Activated T-cell treated with anti-CD3 and anti-CD28 coated beads, Interleukin-2, amount 50 U/mL, for 4 hours (primary cell): ENCODE measurements at regions not wholly inside any gene's neighbourhood (a gene's known extent, or its start where the extent isn't known, plus 50 kb on each side); places are given as distances from the start of the nearest gene placed in this dataset.

Source experiments
- ATAC-seq, 2 donors: fragments of 200-7000 bp; cut with Tn5 transposase; one replicate each; pipeline ENCODE4 v1.10.0; 2021
- DNase-seq: peaks from one replicate; pipeline ENCODE4 v3.0.0-alpha.2; 2020
- H3K27me3 Mint-ChIP-seq: one replicate; pipeline ENCODE4 v1.8.0; 2021; ENCODE audit warnings: low read depth, mixed read lengths
- H3K36me3 Mint-ChIP-seq: one replicate; pipeline ENCODE4 v1.8.0; 2022; ENCODE audit warnings: mixed read lengths; ENCODE audit not compliant: insufficient read depth
- H3K4me1 Mint-ChIP-seq: one replicate; pipeline ENCODE4 v1.8.0; 2021; ENCODE audit warnings: low read depth, mixed read lengths
- H3K4me3 Mint-ChIP-seq: one replicate; pipeline ENCODE4 v1.8.0; 2021; ENCODE audit warnings: mild to moderate bottlenecking, moderate library complexity, mixed read lengths
- H3K9me3 Mint-ChIP-seq: one replicate; pipeline ENCODE4 v1.8.0; 2021; ENCODE audit warnings: mixed read lengths

DNA sequence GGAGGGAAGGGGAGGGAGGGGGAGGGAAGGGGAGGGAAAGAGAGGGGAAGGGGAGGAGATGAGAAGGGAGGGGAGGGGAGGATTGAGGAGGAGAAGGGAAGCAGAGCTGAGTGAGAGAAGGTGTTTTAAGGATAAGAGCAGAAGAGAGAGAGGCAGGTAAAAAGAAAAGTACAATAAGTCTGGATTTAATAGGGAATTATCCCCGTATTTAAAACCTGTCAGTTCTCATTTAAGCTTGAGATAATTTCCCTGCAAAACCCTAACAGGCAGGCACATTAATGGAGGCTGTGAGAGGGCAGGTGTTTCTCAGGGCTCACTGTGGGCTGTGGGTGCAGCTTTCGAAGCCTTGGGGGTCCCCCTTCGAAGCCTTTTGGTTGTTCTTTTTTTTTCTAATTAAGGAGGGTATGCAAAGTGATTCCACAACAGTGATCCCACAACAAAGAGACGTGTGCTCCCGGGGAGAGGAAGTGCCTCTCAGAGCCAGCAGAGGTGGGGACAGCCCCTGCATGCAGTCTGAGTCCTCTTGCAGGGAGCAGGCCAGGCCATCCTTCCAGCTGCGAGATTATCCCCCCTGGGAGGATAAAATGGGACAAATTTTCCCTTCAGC is 317.9 kb upstream of the IRX1 start:
- Mint-ChIP-seq H3K27me3 (no peaks in the 10 kb centered on the region), H3K4me3 (no peak overlapping the region), H3K9me3 (peaks cover 4% of the 10 kb centered on the region), H3K36me3 (no peaks in the 10 kb centered on the region), H3K4me1 (no peaks in the 10 kb centered on the region)
- ATAC-seq, result peak in 1 of 2 donors; percentile 48
- no peak for DNase-seq

- Mint-ChIP-seq H3K4me3 (no peak overlapping the region), H3K4me1 (no peaks in the 10 kb centered on the region), H3K27me3 (no peaks in the 10 kb centered on the region), H3K36me3 (no peaks in the 10 kb centered on the region), H3K9me3 (peaks cover 4% of the 10 kb centered on the region)
- DNase-seq, result no peak
- no peak for ATAC-seq
Measured at GRCh38 chr5:3276896-3277295, 318.7 kb upstream of the IRX1 start.

DNA sequence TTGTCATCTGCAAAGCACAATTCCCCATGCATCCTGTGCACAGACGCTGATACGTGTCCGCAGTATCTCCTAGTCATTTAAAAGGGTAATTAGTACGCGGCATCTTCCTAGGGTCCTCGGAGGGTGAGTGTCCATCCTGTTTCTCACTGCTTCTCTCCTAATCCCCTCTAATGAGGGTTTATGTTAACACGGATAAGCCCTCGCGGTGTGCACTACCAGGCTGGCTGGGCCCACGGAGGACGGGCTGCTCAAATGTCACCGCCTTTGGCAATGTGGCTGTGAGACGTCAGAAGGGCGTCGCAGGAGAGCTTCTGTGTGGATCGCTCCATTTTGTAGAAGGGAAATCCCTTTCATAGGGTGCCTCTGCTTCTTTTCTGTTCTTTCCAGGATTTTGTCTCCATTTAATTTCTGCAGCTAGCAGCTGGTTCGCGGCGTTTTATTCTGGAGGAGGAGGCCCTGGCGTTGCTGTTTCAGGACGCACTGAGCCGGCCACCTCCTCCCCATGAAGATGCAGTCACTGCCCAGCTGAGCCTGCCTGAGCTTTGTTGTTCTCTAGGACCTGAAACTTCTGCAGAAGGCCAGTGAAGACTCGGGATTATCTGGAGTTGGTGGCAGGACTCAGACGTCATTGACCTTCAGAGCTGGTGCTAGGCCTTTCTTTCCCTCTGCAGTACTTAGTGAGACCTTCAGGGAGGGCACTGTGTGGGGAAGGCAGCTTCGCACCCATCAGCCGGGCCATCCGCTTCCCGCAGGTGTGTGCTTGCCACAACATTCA is 326.1 kb upstream of the IRX1 start:
- no peak for DNase-seq
- no peak overlapping the region for H3K4me3 Mint-ChIP-seq
- no peaks in the 10 kb centered on the region for H3K4me1 Mint-ChIP-seq
- no peaks in the 10 kb centered on the region for H3K36me3 Mint-ChIP-seq
- H3K27me3 Mint-ChIP-seq, result no peaks in the 10 kb centered on the region
- ATAC-seq, result no peak
- peaks cover 4% of the 10 kb centered on the region for H3K9me3 Mint-ChIP-seq

DNA sequence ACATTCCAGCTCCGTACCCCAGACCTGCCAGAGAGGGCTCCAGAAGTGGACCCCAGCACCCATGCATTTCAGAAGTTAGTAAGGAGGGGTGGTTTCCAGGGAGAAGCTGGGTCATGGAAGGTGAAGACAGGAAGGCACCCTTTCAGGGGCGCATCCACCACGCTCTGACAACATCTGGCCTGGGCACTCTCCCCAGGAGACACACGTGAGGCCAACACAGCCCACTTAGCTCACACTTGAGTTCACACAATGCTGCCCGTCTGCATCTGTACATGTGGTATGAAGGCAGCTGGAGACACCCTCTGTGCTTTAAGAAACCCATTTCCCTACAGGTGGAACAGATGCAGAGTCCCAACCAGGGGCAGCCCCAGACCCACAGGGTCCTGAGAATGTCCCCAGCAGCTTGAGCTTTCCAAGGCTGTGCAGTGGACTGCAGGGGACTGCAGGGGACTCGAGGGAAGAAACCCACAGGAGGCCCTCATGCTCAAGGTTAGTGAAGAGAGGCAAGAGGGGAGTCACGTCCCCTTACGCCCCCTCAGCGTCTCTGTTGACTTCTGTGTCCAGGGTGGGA is 326.8 kb upstream of the IRX1 start:
- no peak for DNase-seq
- H3K4me1 Mint-ChIP-seq, result no peaks in the 10 kb centered on the region
- H3K4me3 Mint-ChIP-seq, result no peak overlapping the region
- no peaks in the 10 kb centered on the region for H3K27me3 Mint-ChIP-seq
- peaks cover 2% of the 10 kb centered on the region for H3K9me3 Mint-ChIP-seq
- no peak for ATAC-seq
- H3K36me3 Mint-ChIP-seq, result no peaks in the 10 kb centered on the region

GRCh38 chr5:3266861-3267260 is 328.8 kb upstream of the IRX1 start:
- Mint-ChIP-seq H3K27me3 (no peaks in the 10 kb centered on the region), H3K4me1 (no peaks in the 10 kb centered on the region), H3K36me3 (no peaks in the 10 kb centered on the region), H3K4me3 (no peak overlapping the region), H3K9me3 (no peaks in the 10 kb centered on the region)
- DNase-seq (no peak), ATAC-seq (no peak)

- Mint-ChIP-seq H3K4me3 (no peak overlapping the region), H3K27me3 (no peaks in the 10 kb centered on the region), H3K36me3 (no peaks in the 10 kb centered on the region), H3K4me1 (no peaks in the 10 kb centered on the region), H3K9me3 (no peaks in the 10 kb centered on the region)
- DNase-seq (no peak), ATAC-seq (no peak)
Measured at GRCh38 chr5:3265936-3266335, 329.7 kb upstream of the IRX1 start.

DNA sequence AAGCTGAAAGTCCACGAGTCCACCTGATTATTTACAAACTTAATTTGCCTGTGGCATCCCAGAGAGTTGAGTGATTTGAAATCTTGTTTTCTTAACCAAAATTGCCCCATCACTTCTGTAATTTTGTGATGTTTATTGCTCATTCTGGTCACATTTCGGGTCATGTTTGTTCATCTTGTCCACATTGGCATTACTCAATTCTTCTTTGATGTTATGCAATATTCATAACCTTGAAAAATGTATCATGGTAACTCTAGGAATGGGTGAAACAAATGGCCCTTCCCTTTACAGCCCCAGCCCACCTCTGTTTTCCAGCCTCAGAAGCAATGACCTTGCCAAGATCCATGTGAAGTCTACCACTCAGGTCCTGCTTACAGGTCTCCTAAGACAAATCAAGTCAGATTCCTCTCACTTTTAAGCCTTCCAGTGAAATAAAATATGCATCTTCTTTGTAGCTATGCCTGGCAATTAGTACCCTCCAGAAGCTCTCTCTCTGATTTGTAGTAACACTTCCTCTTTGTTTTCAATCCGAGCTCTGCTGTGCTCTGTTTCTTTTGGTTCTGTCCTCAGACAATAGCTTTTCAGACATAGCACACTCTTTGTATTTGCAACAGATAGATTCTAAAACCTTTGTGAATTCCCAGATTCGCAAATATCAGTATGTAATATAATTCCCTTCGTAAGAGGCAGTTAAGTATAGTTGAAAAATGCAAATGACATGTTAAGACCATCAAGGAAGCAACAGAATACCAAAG is 330.3 kb upstream of the IRX1 start:
- H3K4me3 Mint-ChIP-seq, result no peak overlapping the region
- no peaks in the 10 kb centered on the region for H3K36me3 Mint-ChIP-seq
- H3K9me3 Mint-ChIP-seq, result no peaks in the 10 kb centered on the region
- no peak for ATAC-seq
- no peaks in the 10 kb centered on the region for H3K4me1 Mint-ChIP-seq
- H3K27me3 Mint-ChIP-seq, result no peaks in the 10 kb centered on the region
- no peak for DNase-seq

DNA sequence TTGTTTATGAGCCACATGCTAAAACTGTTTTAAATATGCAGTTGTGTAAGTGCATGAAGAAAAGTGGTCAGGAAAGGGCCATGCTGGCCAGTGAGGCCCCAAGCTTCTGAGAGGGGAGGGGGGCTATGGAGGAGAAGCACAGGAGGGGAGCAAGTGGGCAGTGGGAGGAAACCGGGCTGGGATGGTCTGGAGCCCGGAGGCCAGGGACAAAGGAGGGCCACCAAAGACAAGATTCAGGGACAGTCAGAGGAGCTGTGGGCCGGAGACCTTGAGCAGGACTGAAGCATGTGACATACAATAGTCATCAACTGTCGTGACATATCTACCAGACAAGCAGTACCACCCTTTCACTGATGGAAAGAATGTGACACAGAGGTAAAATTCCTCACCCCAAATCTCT is 333.2 kb upstream of the IRX1 start:
- ATAC-seq (no peak), DNase-seq (no peak)
- H3K4me3 Mint-ChIP-seq, result no peak overlapping the region
- no peaks in the 10 kb centered on the region for H3K9me3 Mint-ChIP-seq
- H3K27me3 Mint-ChIP-seq, result no peaks in the 10 kb centered on the region
- H3K36me3 Mint-ChIP-seq, result no peaks in the 10 kb centered on the region
- H3K4me1 Mint-ChIP-seq, result no peaks in the 10 kb centered on the region

DNA sequence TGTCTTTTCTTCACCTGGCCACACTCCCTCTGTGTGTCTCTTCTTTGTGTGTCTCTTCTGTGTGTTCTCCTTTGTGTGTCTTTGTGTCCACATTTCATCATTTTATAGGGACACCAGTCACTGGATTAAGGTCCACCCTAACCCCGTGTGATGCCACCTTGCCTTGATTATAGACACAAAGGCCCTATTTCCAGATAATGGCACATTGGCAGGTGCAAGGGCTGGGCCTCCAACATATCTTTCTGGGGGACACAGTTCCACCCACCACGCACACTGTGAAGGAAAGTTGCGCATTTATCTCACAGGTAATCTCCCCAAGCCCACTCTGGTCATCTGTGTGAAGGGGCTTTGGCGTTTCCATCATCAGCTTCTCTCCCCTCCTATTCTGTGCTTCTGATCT is 334.6 kb upstream of the IRX1 start:
- H3K9me3 Mint-ChIP-seq, result no peaks in the 10 kb centered on the region
- no peaks in the 10 kb centered on the region for H3K27me3 Mint-ChIP-seq
- H3K36me3 Mint-ChIP-seq, result no peaks in the 10 kb centered on the region
- DNase-seq (no peak), ATAC-seq (no peak)
- H3K4me1 Mint-ChIP-seq, result no peaks in the 10 kb centered on the region
- no peak overlapping the region for H3K4me3 Mint-ChIP-seq

GRCh38 chr5:3258050-3258449 is 337.6 kb upstream of the IRX1 start:
- DNase-seq, result no peak
- no peaks in the 10 kb centered on the region for H3K4me1 Mint-ChIP-seq

DNA sequence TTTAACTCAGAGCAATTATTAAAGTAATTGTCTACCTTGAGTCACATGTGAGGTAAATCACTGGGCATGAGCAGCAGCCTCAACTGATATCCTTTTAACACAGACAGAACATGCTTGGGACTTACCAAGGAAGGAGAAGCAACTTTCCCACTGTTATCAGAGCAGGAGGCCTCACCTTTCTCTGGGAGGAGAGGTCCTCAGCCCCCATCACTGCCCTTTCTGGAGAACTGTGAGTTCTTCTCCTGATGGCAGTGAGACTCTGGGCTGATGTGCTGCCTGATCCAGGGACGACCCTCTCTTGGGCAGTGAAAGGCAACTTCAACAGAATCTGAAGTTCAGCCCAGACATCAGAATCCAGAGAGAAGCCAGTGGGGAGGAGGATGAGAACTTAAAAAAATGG is 343.4 kb upstream of the IRX1 start:
- DNase-seq (no peak), ATAC-seq (no peak)
- H3K9me3 Mint-ChIP-seq, result peaks cover 17% of the 10 kb centered on the region
- H3K36me3 Mint-ChIP-seq, result no peaks in the 10 kb centered on the region
- no peaks in the 10 kb centered on the region for H3K4me1 Mint-ChIP-seq
- H3K4me3 Mint-ChIP-seq, result no peak overlapping the region
- peaks cover 8% of the 10 kb centered on the region for H3K27me3 Mint-ChIP-seq

More at GRCh38 chr5:3258050-3258449, 337.6 kb upstream of the IRX1 start:
- Mint-ChIP-seq H3K9me3 (peaks cover under 1% of the 10 kb centered on the region), H3K4me3 (no peak overlapping the region), H3K36me3 (no peaks in the 10 kb centered on the region), H3K27me3 (peaks cover 1% of the 10 kb centered on the region)
- no peak for ATAC-seq

DNA sequence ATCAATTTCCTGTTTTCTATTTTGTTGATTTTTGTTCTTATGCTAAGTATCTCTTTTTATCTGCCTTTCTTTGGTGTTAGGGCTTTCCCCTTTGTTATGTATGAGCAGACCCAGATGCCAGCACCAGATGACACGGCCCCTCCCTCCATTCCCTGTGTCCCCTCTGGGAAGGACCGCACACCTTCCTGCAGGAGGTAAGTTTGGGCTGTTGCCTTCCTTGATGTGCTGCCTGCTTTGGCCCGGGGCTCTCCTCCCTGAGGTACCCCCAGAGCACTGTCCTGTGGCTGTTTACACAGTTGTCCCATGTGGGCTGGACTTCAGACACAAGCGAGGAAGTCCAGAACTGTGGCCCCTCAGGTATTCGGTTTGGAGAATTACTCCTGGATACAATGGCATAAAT is 343.8 kb upstream of the IRX1 start:
- DNase-seq (no peak), ATAC-seq (no peak)
- peaks cover 8% of the 10 kb centered on the region for H3K27me3 Mint-ChIP-seq
- H3K4me1 Mint-ChIP-seq, result no peaks in the 10 kb centered on the region
- no peaks in the 10 kb centered on the region for H3K36me3 Mint-ChIP-seq
- H3K9me3 Mint-ChIP-seq, result peaks cover 17% of the 10 kb centered on the region
- no peak overlapping the region for H3K4me3 Mint-ChIP-seq

DNA sequence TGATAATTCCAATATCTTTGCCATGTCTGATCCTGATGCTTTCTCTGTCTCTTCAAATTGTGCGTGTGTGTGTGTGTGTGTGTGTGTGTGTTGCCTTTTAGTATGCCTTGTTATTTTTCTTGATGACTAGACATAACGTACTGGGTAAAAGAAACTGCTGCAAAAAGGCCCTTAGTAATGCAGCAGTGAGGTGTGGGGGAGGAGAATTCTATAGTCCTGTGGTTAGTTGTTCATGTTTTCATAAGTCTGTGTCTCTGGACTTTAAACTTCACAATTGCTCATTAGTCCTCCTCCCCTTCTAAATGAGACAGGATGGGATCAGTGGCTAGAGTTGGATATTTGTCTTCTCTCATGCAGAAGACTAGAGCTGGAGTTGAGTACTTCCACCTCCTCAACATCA is 346.2 kb upstream of the IRX1 start:
- Mint-ChIP-seq H3K36me3 (no peaks in the 10 kb centered on the region), H3K4me1 (no peaks in the 10 kb centered on the region), H3K27me3 (peaks cover 8% of the 10 kb centered on the region), H3K9me3 (peaks cover 17% of the 10 kb centered on the region), H3K4me3 (no peak overlapping the region)
- ATAC-seq, result no peak
- DNase-seq, result no peak

DNA sequence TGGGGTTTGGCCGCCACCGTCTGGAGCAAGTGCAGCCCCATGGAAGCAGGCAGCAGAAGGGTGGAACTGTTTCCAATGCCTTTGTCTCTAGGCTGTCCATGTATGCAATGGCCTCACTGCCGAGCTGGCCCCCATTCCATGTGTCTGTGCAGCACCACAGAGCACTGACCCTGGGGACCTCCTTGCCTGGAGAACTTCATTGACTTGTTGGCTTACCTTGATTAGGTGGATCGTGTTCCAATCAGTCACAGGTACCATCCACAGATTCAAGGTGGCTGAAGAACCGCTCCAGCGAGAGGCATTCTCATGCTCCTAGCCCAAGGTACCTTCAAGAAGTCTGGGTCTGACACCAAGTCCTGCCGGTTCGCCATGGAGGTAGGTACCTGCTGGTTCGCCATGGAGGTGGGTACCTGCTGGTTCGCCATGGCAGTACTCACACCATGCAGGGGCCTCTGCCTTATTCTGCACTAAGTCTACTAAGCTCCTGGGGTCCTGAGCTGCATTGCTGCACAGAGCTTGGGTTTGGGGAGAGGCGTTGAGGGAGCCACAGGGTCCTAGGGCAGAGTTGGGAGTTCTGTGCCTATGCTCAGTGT is 358.3 kb upstream of the IRX1 start:
- H3K27me3 Mint-ChIP-seq, result no peaks in the 10 kb centered on the region
- H3K4me3 Mint-ChIP-seq, result no peak overlapping the region
- no peaks in the 10 kb centered on the region for H3K4me1 Mint-ChIP-seq
- ATAC-seq (no peak), DNase-seq (no peak)
- H3K9me3 Mint-ChIP-seq, result peaks cover 9% of the 10 kb centered on the region
- H3K36me3 Mint-ChIP-seq, result no peaks in the 10 kb centered on the region
